ENCODE measurements at regions not wholly inside any gene's neighbourhood (a gene's known extent, or its start where the extent isn't known, plus 50 kb on each side); places are given as distances from the start of the nearest gene placed in this dataset.

DNA sequence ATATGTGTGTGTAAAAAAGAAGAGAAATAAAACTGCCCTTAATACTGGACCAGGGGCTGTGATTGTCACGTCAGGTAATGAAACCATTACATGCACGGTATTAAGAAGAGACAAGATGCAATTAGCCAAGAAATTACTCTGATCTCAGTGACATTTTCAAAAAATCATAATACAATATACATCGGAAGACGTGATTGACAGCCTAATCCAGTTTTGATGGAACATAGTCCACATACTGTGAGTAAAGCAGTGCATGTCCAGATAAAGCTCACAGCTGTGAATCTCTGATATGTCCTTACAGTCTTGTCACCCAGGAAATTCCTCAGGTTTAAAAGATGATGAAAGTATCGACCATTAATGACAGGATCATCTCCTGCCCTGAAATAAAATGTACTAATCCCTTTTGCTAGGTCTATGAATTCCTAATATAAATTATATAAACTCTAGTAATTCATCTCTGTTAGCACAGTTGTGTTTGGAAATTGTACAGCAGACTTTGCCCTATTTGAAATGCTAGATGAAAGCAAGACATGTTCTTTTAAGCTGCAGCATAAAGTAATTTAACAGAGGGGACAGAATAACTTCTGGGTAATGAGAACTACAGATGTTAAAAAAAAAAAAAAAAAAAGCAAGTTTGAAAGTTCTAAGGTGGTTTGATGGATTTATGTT lies 119.5 kb upstream of the TMCO5A start:
- TF ChIP-seq POLR2A (IDR thresholded peaks at IDR 0.05; ENCODE audit: low read length): no peak
- no peak for TF ChIP-seq GATA1 (IDR thresholded peaks at IDR 0.05; ENCODE audit: low read depth, low read length)
